ENCODE measurements at regions not wholly inside any gene's neighbourhood (a gene's known extent, or its start where the extent isn't known, plus 50 kb on each side); places are given as distances from the start of the nearest gene placed in this dataset.

DNA sequence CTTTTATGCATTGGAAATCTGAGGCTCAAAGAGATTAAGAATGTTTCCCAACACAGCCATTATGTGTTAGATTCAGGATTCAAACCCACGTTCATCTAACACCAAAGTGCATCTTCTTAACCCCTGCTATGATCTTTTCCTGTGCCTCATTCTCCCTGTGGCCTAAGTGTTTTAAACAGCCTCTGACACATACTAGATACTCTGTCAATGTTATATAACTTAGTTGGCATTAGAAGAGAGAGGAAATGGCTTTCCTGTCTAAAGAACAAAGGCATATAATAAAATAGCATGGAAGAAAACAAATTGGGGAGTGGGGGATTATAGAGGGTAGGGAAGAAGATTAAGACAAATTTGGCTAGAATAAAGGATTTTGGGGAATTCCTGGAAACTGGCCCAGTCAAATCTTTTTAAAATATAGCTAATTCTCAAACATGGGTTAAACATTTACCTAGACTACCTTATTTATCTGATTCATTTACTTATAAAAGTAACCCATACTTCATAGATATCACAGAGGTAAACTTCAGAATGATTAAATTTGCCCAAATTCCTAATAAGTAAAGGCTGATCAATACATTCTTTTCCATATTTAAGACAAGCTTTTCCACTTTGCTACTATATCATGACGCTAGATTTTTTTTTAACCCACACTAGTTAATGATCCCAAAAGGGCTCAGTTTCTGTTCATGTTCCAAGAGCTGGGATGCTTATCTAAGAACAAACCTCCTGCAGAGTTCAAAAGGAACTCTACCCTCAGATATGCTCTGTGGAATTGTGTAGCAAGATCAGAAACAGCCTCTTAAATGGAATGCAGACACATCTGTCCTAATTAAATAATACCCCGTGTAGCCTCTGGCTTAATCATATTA lies 122.9 kb upstream of the PTPRG start:
- peak; percentile 25 for DNase-seq (ENCODE audit: low read depth)
- TF ChIP-seq, protein P1, sequence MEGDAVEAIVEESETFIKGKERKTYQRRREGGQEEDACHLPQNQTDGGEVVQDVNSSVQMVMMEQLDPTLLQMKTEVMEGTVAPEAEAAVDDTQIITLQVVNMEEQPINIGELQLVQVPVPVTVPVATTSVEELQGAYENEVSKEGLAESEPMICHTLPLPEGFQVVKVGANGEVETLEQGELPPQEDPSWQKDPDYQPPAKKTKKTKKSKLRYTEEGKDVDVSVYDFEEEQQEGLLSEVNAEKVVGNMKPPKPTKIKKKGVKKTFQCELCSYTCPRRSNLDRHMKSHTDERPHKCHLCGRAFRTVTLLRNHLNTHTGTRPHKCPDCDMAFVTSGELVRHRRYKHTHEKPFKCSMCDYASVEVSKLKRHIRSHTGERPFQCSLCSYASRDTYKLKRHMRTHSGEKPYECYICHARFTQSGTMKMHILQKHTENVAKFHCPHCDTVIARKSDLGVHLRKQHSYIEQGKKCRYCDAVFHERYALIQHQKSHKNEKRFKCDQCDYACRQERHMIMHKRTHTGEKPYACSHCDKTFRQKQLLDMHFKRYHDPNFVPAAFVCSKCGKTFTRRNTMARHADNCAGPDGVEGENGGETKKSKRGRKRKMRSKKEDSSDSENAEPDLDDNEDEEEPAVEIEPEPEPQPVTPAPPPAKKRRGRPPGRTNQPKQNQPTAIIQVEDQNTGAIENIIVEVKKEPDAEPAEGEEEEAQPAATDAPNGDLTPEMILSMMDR (conservative IDR thresholded peaks at IDR 0.05; ENCODE audit: low read depth, low read length), result no peak
- no peak overlapping the region for H3K4me3 ChIP-seq (ENCODE audit: low read depth, low read length)

DNA sequence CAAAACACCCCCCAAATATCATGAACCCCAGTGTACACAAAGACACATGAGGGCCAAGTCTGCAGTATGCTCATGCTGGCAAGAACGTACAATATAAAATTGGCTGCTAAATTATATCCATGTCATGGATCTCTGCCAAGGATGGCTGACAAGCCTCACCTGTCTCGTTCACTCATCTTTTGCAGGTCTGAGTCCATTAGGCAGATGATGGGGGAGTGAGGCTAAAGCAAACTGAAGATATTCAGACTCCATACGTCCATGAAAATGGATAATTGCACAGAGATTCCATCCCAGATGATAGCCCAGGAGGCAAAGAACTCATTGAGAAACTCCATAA lies 122.3 kb upstream of the PTPRG start:
- H3K4me3 ChIP-seq (ENCODE audit: low read depth, low read length), result no peak overlapping the region
- DNase-seq (ENCODE audit: low read depth), result no peak
- TF ChIP-seq, protein P1 (conservative IDR thresholded peaks at IDR 0.05; ENCODE audit: low read depth, low read length), result no peak

DNA sequence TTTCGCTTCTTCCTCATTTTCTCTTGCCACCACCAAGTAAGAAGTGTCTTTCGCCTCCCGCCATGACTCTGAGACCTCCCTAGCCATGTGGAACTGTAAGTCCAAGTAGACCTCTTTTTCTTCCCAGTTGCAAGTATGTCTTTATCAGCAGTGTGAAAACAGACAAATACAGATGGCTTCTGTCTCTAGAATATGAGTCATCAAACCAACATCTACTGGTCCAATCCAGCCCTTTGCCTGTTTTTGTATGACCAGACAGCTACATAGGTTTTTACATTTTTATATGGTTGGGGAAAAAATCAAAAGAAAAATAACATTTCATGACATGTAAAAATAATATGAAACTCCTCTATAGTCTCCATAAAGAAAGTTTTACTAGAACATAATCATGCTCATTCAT lies 118.7 kb upstream of the PTPRG start:
- no peak overlapping the region for H3K4me3 ChIP-seq (ENCODE audit: low read depth, low read length)
- peak; percentile 32 for DNase-seq (ENCODE audit: low read depth)
- TF ChIP-seq, protein P1 (conservative IDR thresholded peaks at IDR 0.05; ENCODE audit: low read depth, low read length), result no peak

DNA sequence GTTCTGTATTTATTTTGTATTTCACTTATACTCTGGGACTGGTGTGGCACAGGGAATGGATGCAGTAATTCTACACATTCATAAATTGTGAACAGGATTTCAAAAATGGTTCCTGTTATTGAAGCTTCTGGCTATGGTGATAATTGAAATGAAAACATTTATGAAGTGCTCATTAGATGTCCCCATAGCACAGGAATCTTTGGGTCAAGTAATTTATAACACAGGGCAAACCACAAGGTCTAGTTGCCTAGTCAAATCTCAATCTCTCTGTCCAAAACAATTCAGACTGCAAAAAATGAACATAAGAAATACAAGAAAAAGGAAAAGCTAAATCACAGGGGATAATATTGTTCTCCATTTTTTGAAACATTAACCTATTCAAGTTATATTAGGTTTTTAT lies 117.5 kb upstream of the PTPRG start:
- H3K4me3 ChIP-seq (ENCODE audit: low read depth, low read length), result no peak overlapping the region
- TF ChIP-seq, protein P1 (conservative IDR thresholded peaks at IDR 0.05; ENCODE audit: low read depth, low read length), result no peak
- DNase-seq (ENCODE audit: low read depth), result peak; percentile 47

DNA sequence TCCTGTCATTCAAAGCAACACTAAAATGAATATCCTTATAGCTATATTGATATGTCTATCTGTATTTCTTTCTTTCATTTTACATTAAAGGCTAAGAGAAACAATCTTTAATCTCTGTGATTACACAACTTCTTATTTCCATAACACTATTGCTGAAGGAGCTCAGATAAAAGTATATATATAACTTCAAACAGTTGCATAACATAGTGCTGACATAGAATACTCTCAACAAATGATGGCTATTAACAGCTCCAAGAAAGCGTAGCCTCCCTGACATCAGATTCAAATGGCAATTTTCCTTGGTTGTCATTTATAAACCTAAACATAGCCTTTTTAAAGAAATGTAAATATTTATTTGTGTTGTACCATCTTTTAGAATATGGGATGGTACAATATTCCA lies 116.6 kb upstream of the PTPRG start:
- DNase-seq (ENCODE audit: low read depth), result no peak
- H3K4me3 ChIP-seq (ENCODE audit: low read depth, low read length), result no peak overlapping the region
- TF ChIP-seq, protein P1 (conservative IDR thresholded peaks at IDR 0.05; ENCODE audit: low read depth, low read length), result no peak

DNA sequence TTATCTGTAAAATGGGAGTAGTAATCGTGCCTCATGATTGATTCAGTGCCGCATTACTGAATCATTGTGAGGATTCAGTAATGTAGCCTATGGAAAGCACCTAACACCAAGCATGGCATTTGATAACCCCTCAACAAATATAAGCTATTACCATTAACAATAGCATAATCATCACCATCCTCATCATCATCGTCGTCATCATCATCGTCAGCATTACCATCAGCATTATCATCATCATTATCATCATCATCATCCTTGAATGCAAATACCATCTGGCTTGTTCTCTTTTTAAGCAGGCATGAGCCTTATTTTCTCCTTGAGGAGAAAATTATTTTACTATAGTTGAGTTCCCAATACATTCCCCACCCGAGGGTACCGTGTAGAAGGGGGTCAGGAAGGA lies 115.4 kb upstream of the PTPRG start:
- TF ChIP-seq, protein P1 (conservative IDR thresholded peaks at IDR 0.05; ENCODE audit: low read depth, low read length), result no peak
- H3K4me3 ChIP-seq (ENCODE audit: low read depth, low read length), result no peak overlapping the region
- DNase-seq (ENCODE audit: low read depth), result no peak

DNA sequence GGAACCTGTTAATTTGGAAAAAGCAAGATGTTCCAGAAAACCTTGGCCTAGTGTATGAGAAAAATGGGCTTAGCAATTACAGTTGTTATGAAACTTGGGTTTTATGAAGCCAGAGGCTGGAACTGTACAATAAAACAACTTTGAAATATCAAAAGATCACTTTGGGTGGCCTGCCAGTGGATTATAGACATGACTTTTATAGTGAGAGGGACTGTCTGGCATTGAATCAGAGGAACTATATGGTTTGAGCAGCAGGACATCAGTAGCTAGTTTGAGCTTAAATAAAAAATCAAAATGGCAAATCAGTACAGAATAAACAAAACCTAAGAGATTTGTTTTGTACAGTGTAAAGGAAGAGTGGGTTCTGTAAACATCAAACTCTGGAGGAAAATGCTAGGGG lies 115.0 kb upstream of the PTPRG start:
- no peak overlapping the region for H3K4me3 ChIP-seq (ENCODE audit: low read depth, low read length)
- DNase-seq (ENCODE audit: low read depth), result no peak
- TF ChIP-seq, protein P1 (conservative IDR thresholded peaks at IDR 0.05; ENCODE audit: low read depth, low read length), result no peak
